GM12891 (cell line): ENCODE measurements at regions not wholly inside any gene's neighbourhood (a gene's known extent, or its start where the extent isn't known, plus 50 kb on each side); places are given as distances from the start of the nearest gene placed in this dataset.

ENCODE experiments used
- POLR2A ChIP-seq: IDR thresholded peaks from 2 replicates; pipeline ENCODE4 v1.6.1; 2011; ENCODE audit warnings: low read depth, low read length, control low read depth
- POLR2AphosphoS5 ChIP-seq: IDR thresholded peaks from 2 replicates; pipeline ENCODE4 v1.6.1; 2011; ENCODE audit warnings: low read depth, low read length, control low read depth
- SPI1 ChIP-seq: IDR thresholded peaks from 2 replicates; pipeline ENCODE4 v1.6.1; 2011; ENCODE audit warnings: low read depth, low read length, control low read depth
- TAF1 ChIP-seq: IDR thresholded peaks from 2 replicates; pipeline ENCODE4 v1.6.1; 2011; ENCODE audit warnings: low read depth, low read length, control low read depth

DNA sequence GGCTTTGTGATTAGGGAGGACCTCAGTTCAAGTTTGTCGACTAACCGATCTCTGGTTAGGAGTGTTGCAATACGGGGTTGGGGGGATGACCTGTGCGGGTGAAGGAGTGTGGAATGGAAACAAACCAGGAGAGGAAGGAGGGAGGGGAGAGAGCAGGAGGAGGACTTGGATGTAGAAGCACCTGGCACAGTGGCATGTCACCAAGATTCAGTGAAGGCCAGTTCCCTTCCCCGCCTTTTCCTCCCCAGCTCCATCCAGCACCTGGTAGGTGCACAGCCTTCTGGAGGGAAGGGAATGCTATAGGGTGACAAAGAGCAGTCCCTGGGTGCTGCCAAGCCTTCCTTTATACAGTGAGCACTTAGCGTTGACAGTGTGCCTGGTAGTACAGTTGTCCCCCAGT, 107.4 kb upstream of the CRHR1 start:
- TF ChIP-seq POLR2A (no peak), POLR2AphosphoS5 (no peak), TAF1 (no peak), SPI1 (no peak)
